ENCODE measurements at regions not wholly inside any gene's neighbourhood (a gene's known extent, or its start where the extent isn't known, plus 50 kb on each side); places are given as distances from the start of the nearest gene placed in this dataset.
"Not testable (repeated sequence)": the region's sequence is repeated elsewhere in the genome, so short reads cannot be mapped to it uniquely, and the experiment has no call there.

DNA sequence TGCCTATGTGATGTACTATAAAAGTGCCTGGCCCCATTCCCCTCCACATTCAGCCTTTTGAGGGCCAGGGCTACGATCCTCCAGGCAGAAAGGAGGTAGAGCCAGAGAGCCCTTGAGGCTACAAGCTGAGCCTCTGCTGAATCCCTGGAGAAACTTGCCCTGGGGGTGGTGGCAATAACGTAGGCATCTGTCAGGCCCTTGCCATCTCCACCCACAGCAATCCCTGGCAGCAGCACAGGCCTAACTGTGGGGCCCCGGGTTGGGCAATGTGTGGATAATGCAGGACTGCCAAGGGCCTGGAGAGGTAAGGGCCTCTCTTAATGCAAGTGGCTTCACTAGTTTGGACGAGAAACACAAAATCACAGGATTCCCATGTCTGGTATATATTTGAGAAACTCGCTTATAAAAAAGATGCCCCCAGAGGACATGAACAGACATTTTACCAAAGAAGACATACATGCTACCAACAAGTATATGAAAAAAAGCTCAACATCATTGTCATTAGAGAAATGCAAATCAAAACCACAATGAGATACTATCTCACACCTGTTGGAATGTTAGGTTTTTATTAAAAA is 99.0 kb downstream of the QRSL1 start:
- peak; percentile 96 for DNase-seq (ENCODE audit: low spot score)
- peak; percentile 76 for ATAC-seq

DNA sequence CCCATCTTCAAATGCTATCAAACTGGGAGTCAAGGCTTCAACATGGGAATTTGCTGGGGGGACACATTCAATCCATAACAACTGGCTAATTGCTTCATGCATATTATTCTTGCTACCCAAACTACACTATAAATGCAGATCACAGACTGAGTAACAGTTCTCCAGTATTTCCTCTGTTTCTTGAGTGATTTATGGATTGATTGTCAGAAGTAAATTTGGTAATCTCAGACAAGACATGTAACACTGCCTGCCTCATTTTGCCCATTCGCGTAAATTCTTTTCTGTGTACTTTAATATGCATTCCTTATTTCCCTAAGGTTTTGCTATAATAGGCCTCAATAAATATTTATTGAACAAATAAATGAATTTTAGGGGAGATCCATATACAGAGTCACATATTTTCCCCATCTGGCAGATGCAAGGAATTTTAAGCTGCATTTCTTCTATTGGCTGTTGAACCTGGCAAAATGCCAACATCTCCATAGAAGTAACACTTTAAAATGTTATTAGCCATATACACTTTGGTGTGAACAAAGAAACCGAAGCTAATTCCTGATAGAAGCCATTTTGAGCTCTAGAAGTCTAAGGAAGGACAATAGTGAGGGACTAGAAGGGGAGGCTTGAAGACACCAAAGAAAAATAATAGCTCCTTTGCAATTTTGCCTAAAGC is 98.2 kb downstream of the QRSL1 start:
- no peak for ATAC-seq
- no peak for DNase-seq (ENCODE audit: low spot score)

DNA sequence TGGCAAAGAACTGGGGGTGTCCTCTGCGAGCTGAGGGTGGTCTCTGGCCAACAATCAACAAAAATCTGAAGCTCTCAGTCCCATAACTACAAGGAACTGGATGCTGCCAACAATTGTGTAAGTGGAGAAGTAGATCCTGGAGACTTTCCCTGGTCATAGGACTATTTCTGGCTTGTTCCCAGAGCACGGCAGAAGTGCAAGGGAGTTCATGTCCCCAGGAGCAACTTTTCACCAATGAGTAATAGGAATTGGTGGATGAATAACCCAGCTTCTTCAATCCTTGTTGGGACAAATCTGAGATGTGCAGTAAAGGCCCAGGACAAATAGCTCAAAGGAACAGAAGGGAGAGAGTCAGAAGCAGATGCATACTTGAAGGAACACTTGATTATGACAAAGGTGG is 95.5 kb downstream of the QRSL1 start:
- ATAC-seq, result peak; percentile 66
- DNase-seq (ENCODE audit: low spot score), result peak; percentile 83

DNA sequence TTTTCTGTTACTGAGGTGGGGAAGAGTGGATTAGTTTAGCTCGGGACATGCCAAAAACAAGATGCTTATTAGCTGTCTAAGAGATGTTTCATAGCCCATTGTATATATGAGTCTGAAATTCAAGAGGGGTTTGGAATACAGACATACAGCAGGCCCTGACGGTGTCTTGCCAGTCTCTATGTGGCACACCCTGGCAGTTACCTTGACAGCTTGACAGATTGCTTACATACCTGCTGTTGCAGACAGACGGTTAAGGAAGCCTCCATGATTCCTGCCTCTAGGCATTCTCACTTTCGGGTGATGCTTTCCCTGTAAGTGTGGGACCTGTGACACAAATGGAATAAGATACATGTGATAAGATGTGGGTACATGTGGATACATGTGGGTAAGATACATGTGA is 95.0 kb downstream of the QRSL1 start:
- DNase-seq (ENCODE audit: low spot score), result no peak
- no peak for ATAC-seq

DNA sequence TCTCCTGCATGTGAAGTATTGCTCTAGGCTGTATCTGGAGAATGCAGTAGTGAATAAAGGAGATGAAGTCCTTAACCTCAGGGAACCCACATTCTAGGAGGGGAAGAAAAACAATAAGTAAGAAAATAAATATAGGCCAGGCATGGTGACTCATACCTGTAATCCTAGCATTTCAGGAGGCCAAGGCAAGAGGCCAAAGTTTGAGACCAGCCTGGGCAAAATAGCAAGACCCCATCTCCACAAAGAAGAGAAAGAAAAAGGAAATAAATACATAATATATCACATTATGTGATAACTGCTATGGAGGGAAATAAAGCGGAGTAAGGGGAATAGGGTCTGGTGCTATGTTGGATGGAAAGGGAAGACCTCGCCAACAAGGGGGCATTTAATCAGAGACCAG is 94.0 kb downstream of the QRSL1 start:
- ATAC-seq; DNase-seq (ENCODE audit: low spot score): not testable (repeated sequence)

DNA sequence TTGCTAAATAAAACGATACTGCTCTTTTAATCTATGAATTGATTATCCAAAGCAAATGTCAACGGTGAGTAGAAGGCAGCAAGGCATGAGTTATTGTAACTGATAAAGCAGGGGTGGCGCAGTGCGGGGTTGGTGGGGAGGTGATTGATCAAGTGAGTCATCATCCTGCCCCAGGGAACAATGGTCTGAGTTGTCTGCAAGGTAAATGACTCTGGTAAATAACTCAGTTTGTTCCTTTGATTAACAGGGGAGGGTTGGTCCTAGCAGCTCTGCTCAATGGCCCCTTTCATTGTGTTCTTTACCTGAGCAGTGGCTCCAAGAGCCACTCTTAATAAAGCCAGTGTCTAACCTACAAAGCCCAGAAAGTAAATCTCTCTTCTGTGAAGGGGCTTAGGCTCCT is 91.8 kb downstream of the QRSL1 start:
- not testable (repeated sequence) for ATAC-seq; DNase-seq (ENCODE audit: low spot score)
